Right lobe of liver (tissue), 6 donors: ENCODE measurements at regions not wholly inside any gene's neighbourhood (a gene's known extent, or its start where the extent isn't known, plus 50 kb on each side); places are given as distances from the start of the nearest gene placed in this dataset.

Experiments used
- ATAC-seq, 4 donors: fragments of 200-7000 bp; cut with Tn5 transposase; one replicate each; pipeline ENCODE4 v1.9.1; 2020; ENCODE audit warnings: mild to moderate bottlenecking in 4 of 4, moderate library complexity in 4 of 4
- DNase-seq, 3 donors: peaks; one replicate each; pipeline ENCODE4 v3.0.0-alpha.2; 2020
- H3K27ac ChIP-seq, 3 donors: fragments of 200-600 bp; one replicate each; pipeline ENCODE4 v1.8.0; 2022
- H3K27me3 ChIP-seq, 2 donors: fragments of 200-600 bp; one replicate each; pipeline ENCODE4 v1.8.0; 2022
- H3K36me3 ChIP-seq, 4 donors: fragments of 200-600 bp; sonication (generic) in 1 of 4; one replicate each; pipeline versions ENCODE4 v1.5.1 to v1.8.0; 2017 to 2022; ENCODE audit warnings: control low read depth in 1 of 4
- H3K4me1 ChIP-seq, 4 donors: fragments of 200-600 bp; sonication (generic) in 1 of 4; one replicate each; pipeline versions ENCODE4 v1.5.1 to v1.8.0; 2017 to 2022; ENCODE audit warnings: control low read depth in 1 of 4
- H3K4me3 ChIP-seq, 3 donors: fragments of 200-600 bp; one replicate each; pipeline ENCODE4 v1.8.0; 2022
- H3K9me3 ChIP-seq, 4 donors: fragments of 200-600 bp; sonication (generic) in 1 of 4; one replicate each; pipeline versions ENCODE4 v1.5.1 to v1.8.0; 2017 to 2022; ENCODE audit warnings: control low read depth in 1 of 4
- CTCF ChIP-seq, 4 donors: fragments of 200-600 bp in 3 of 4; fragments of 450-650 bp in 1 of 4; IDR thresholded peaks; one replicate each; pipeline versions ENCODE4 v1.5.1 to v1.8.0; 2016 to 2022; ENCODE audit warnings: antibody characterized with exemption in 4 of 4, mild to moderate bottlenecking in 2 of 4
- POLR2A ChIP-seq: fragments of 450-650 bp; IDR thresholded peaks from one replicate; pipeline ENCODE4 v1.6.1; 2017; ENCODE audit warnings: antibody characterized with exemption, mild to moderate bottlenecking
- WGBS: methylation state at CpG from one replicate; pipeline ENCODE4 v1.1.6; 2018; ENCODE audit warnings: low coverage, low lambda C conversion rate; ENCODE audit not compliant: insufficient coverage; ENCODE audit errors: missing lambda C conversion rate; 5-methylcytosine and 5-hydroxymethylcytosine counted together
- intact Hi-C, 2 donors: fragments of 100-400 bp; cut with DNase I; formaldehyde crosslinking; loops; one replicate each; pipeline versions ENCODE4 v1.11.2 to v1.14.1; 2022
- donor health status: DM: no; HTN: yes; CAD: no.
- donor health status: DM: no; HTN: no; CAD: no.
- donor health status: DM: no; HTN: no; CAD: no.
- donor health status: DM: no; HTN: yes; CAD: no.
- donor health status: DM: no; HTN: yes; CAD: no.

GRCh38 chr2:16940214-16940613 is 274.6 kb upstream of the CYRIA start:
- 86% methylated on average over 1 of the region's 1 CpG for WGBS
- ATAC-seq (no peak), DNase-seq (no peak)
- H3K4me3 ChIP-seq, result no peak overlapping the region
- no peak overlapping the region for H3K27ac ChIP-seq
- peaks cover 0 to 11% (median 0%) of the 10 kb centered on the region in 4 donors for H3K4me1 ChIP-seq
- intact Hi-C loops, result no loop called here
- no peaks in the 10 kb centered on the region for H3K9me3 ChIP-seq
- H3K36me3 ChIP-seq, result no peaks in the 10 kb centered on the region
- H3K27me3 ChIP-seq, result no peaks in the 10 kb centered on the region
- TF ChIP-seq CTCF (IDR thresholded peaks at IDR 0.05), result no peak
- TF ChIP-seq POLR2A, result no peak

- DNase-seq (no peak), ATAC-seq (no peak)
- 73% methylated on average over 1 of the region's 1 CpG for WGBS
- TF ChIP-seq CTCF (IDR thresholded peaks at IDR 0.05) (no peak), POLR2A (no peak)
- no peaks in the 10 kb centered on the region for H3K27me3 ChIP-seq
- intact Hi-C loops, result no loop called here
- H3K27ac ChIP-seq, result no peak overlapping the region
- no peak overlapping the region for H3K4me3 ChIP-seq
- H3K36me3 ChIP-seq, result no peaks in the 10 kb centered on the region
- peaks cover 0 to 11% (median 0%) of the 10 kb centered on the region in 4 donors for H3K4me1 ChIP-seq
- no peaks in the 10 kb centered on the region for H3K9me3 ChIP-seq
Observed at GRCh38 chr2:16939771-16940170, 274.1 kb upstream of the CYRIA start.

- Histone ChIP-seq H3K4me1 (no peaks in the 10 kb centered on the region), H3K27me3 (no peaks in the 10 kb centered on the region), H3K27ac (no peak overlapping the region), H3K9me3 (no peaks in the 10 kb centered on the region), H3K36me3 (no peaks in the 10 kb centered on the region), H3K4me3 (no peak overlapping the region)
- DNase-seq (no peak), ATAC-seq (no peak)
- intact Hi-C loops, result no loop called here
- 67% methylated on average over 4 of the region's 4 CpGs for WGBS
- no peak for TF ChIP-seq POLR2A
- no peak for TF ChIP-seq CTCF (IDR thresholded peaks at IDR 0.05)
Observed at GRCh38 chr2:16933355-16933754, 267.7 kb upstream of the CYRIA start.

GRCh38 chr2:16932826-16933225 is 267.2 kb upstream of the CYRIA start:
- WGBS, result 60% methylated on average over 3 of the region's 3 CpGs
- Histone ChIP-seq H3K27ac (no peak overlapping the region), H3K9me3 (no peaks in the 10 kb centered on the region), H3K4me1 (no peaks in the 10 kb centered on the region), H3K4me3 (no peak overlapping the region), H3K27me3 (no peaks in the 10 kb centered on the region), H3K36me3 (no peaks in the 10 kb centered on the region)
- intact Hi-C loops, result no loop called here
- ATAC-seq, result no peak
- DNase-seq, result no peak
- no peak for TF ChIP-seq POLR2A
- TF ChIP-seq CTCF (IDR thresholded peaks at IDR 0.05), result no peak

GRCh38 chr2:16931441-16931840 is 265.8 kb upstream of the CYRIA start:
- no peaks in the 10 kb centered on the region for H3K9me3 ChIP-seq
- intact Hi-C loops, result no loop called here
- no peak overlapping the region for H3K27ac ChIP-seq
- no peak overlapping the region for H3K4me3 ChIP-seq
- no peaks in the 10 kb centered on the region for H3K4me1 ChIP-seq
- no peaks in the 10 kb centered on the region for H3K27me3 ChIP-seq
- TF ChIP-seq CTCF (IDR thresholded peaks at IDR 0.05) (no peak), POLR2A (no peak)
- no peak for ATAC-seq
- no peak for DNase-seq
- no peaks in the 10 kb centered on the region for H3K36me3 ChIP-seq
- WGBS, result 50% methylated on average over 2 of the region's 4 CpGs
